Activated CD8-positive, alpha-beta T cell treated with anti-CD3 and anti-CD28 coated beads for 36 hours (primary cell): ENCODE measurements at regions not wholly inside any gene's neighbourhood (a gene's known extent, or its start where the extent isn't known, plus 50 kb on each side); places are given as distances from the start of the nearest gene placed in this dataset.

Experiments used
- ATAC-seq: fragments of 200-7000 bp; cut with Tn5 transposase; one replicate; pipeline ENCODE4 v1.10.0; 2021; ENCODE audit warnings: mild to moderate bottlenecking, moderate library complexity
- CTCF ChIA-PET: fragments of 350-600 bp; sonication (Branson Sonifier 250); formaldehyde crosslinking; loops from one replicate; lab custom pipeline; 2021; ENCODE audit warnings: antibody characterized with exemption; lab: Charles Lee
- POLR2A ChIA-PET: fragments of 350-600 bp; sonication (Branson Sonifier 250); formaldehyde crosslinking; loops from one replicate; lab custom pipeline; 2021; ENCODE audit warnings: antibody characterized with exemption; lab: Charles Lee
- DNase-seq: peaks from one replicate; pipeline ENCODE4 v3.0.0-alpha.2; 2020
- H3K27ac Mint-ChIP-seq: one replicate; pipeline ENCODE4 v1.8.0; 2021; ENCODE audit warnings: mild to moderate bottlenecking, mixed read lengths
- H3K27me3 Mint-ChIP-seq: one replicate; pipeline ENCODE4 v1.8.0; 2021; ENCODE audit warnings: mixed read lengths
- H3K36me3 Mint-ChIP-seq: one replicate; pipeline ENCODE4 v1.8.0; 2021; ENCODE audit warnings: low read depth, mixed read lengths
- H3K4me1 Mint-ChIP-seq: one replicate; pipeline ENCODE4 v1.8.0; 2021; ENCODE audit warnings: low read depth, mixed read lengths
- H3K4me3 Mint-ChIP-seq: one replicate; pipeline ENCODE4 v1.8.0; 2021; ENCODE audit warnings: mild to moderate bottlenecking, moderate library complexity, mixed read lengths
- H3K9me3 Mint-ChIP-seq: one replicate; pipeline ENCODE4 v1.8.0; 2021; ENCODE audit warnings: mixed read lengths
- CTCF ChIP-seq: fragments of 200-600 bp; IDR thresholded peaks from one replicate; pipeline ENCODE4 v1.8.0; 2022; ENCODE audit warnings: antibody characterized with exemption, mild to moderate bottlenecking
- intact Hi-C: fragments of 100-400 bp; cut with micrococcal nuclease; formaldehyde crosslinking; loops from one replicate; pipeline ENCODE4 v1.10.0; 2022

GRCh38 chr14:87323191-87323590 lies 669.8 kb downstream of the GALC start:
- Mint-ChIP-seq H3K27me3 (no peaks in the 10 kb centered on the region), H3K4me3 (no peak overlapping the region), H3K36me3 (no peaks in the 10 kb centered on the region), H3K9me3 (peaks cover under 1% of the 10 kb centered on the region), H3K27ac (no peak overlapping the region), H3K4me1 (no peaks in the 10 kb centered on the region)
- DNase-seq (no peak), ATAC-seq (no peak)
- CTCF ChIA-PET, result no interaction called here
- POLR2A ChIA-PET, result no interaction called here
- intact Hi-C loops, result no loop called here
- TF ChIP-seq CTCF, result no peak

- ATAC-seq, result no peak
- DNase-seq, result no peak
- Mint-ChIP-seq H3K4me1 (no peaks in the 10 kb centered on the region), H3K27ac (no peak overlapping the region), H3K36me3 (no peaks in the 10 kb centered on the region), H3K9me3 (peaks cover 6% of the 10 kb centered on the region), H3K4me3 (no peak overlapping the region), H3K27me3 (no peaks in the 10 kb centered on the region)
- intact Hi-C loops, result no loop called here
- POLR2A ChIA-PET, result no interaction called here
- TF ChIP-seq CTCF, result no peak
- CTCF ChIA-PET, result no interaction called here
These were observed 671.4 kb downstream of the GALC start for GRCh38 chr14:87321548-87321947.

- peaks cover 7% of the 10 kb centered on the region for H3K9me3 Mint-ChIP-seq
- H3K36me3 Mint-ChIP-seq, result no peaks in the 10 kb centered on the region
- ChIA-PET CTCF (no interaction called here), POLR2A (no interaction called here)
- DNase-seq (no peak), ATAC-seq (no peak)
- no peak for TF ChIP-seq CTCF
- intact Hi-C loops, result no loop called here
- no peaks in the 10 kb centered on the region for H3K4me1 Mint-ChIP-seq
- H3K27ac Mint-ChIP-seq, result no peak overlapping the region
- H3K27me3 Mint-ChIP-seq, result no peaks in the 10 kb centered on the region
- H3K4me3 Mint-ChIP-seq, result no peak overlapping the region
These were observed 680.1 kb downstream of the GALC start for GRCh38 chr14:87312894-87313205.

- Mint-ChIP-seq H3K9me3 (peaks cover 5% of the 10 kb centered on the region), H3K4me3 (no peak overlapping the region), H3K36me3 (no peaks in the 10 kb centered on the region), H3K27ac (no peak overlapping the region), H3K4me1 (no peaks in the 10 kb centered on the region), H3K27me3 (no peaks in the 10 kb centered on the region)
- ChIA-PET CTCF (no interaction called here), POLR2A (no interaction called here)
- DNase-seq, result no peak
- intact Hi-C loops, result no loop called here
- no peak for TF ChIP-seq CTCF
- ATAC-seq, result no peak
These were observed 680.7 kb downstream of the GALC start for GRCh38 chr14:87312169-87312893.

GRCh38 chr14:87309557-87309956 lies 683.4 kb downstream of the GALC start:
- no peaks in the 10 kb centered on the region for H3K27me3 Mint-ChIP-seq
- no peak for ATAC-seq
- H3K9me3 Mint-ChIP-seq, result peaks cover 5% of the 10 kb centered on the region
- TF ChIP-seq CTCF, result no peak
- H3K27ac Mint-ChIP-seq, result no peak overlapping the region
- H3K4me3 Mint-ChIP-seq, result no peak overlapping the region
- intact Hi-C loops, result no loop called here
- CTCF ChIA-PET, result no interaction called here
- H3K4me1 Mint-ChIP-seq, result no peaks in the 10 kb centered on the region
- POLR2A ChIA-PET, result no interaction called here
- H3K36me3 Mint-ChIP-seq, result no peaks in the 10 kb centered on the region
- no peak for DNase-seq
